Neural cell (in vitro differentiated cells): ENCODE measurements at regions not wholly inside any gene's neighbourhood (a gene's known extent, or its start where the extent isn't known, plus 50 kb on each side); places are given as distances from the start of the nearest gene placed in this dataset.

ENCODE experiments used
- H2AFZ ChIP-seq: fragments of 200-600, 300-800 bp; sonication (generic), shearing (Covaris generic); 2 replicates; pipeline ENCODE4 v1.6.0; 2014; ENCODE audit warnings: low read depth, mild to moderate bottlenecking, antibody characterized with exemption, low read length, moderate library complexity
- H3F3A ChIP-seq: fragments of 200-600 bp; shearing (Covaris generic); 2 replicates; pipeline ENCODE4 v1.6.1; 2016; ENCODE audit warnings: mild to moderate bottlenecking, moderate library complexity, mixed read lengths, antibody characterized with exemption, low read length; ENCODE audit not compliant: insufficient read depth, poor library complexity, severe bottlenecking
- H3K27ac ChIP-seq: fragments of 200-600, 300-800 bp; sonication (generic), shearing (Covaris generic); 2 replicates; pipeline ENCODE4 v1.5.1; 2014; ENCODE audit warnings: mild to moderate bottlenecking, low read length, moderate library complexity
- H3K27me3 ChIP-seq: fragments of 300-800, 200-600 bp; sonication (generic), shearing (Covaris generic); 2 replicates; pipeline ENCODE4 v1.6.0; 2014; ENCODE audit warnings: mild to moderate bottlenecking, low read depth, low read length, moderate library complexity; ENCODE audit not compliant: insufficient read depth
- H3K36me3 ChIP-seq: fragments of 300-800, 200-600 bp; sonication (generic), shearing (Covaris generic); 2 replicates; pipeline ENCODE4 v1.5.1; 2014; ENCODE audit warnings: mild to moderate bottlenecking, antibody characterized with exemption, low read length, moderate library complexity; ENCODE audit not compliant: insufficient read depth
- H3K4me2 ChIP-seq: fragments of 300-800, 200-600 bp; sonication (generic), shearing (Covaris generic); 2 replicates; pipeline ENCODE4 v1.6.0; 2014; ENCODE audit warnings: mild to moderate bottlenecking, low read length
- H3K4me3 ChIP-seq: fragments of 300-800, 200-600 bp; sonication (generic), shearing (Covaris generic); 2 replicates; pipeline ENCODE4 v1.5.1; 2014; ENCODE audit warnings: mild to moderate bottlenecking, low read length, moderate library complexity
- H3K79me2 ChIP-seq: fragments of 200-600 bp; shearing (Covaris generic); replicated peaks from 2 replicates; pipeline ENCODE4 v1.6.0; 2014; ENCODE audit warnings: mild to moderate bottlenecking, low read length, moderate library complexity; ENCODE audit not compliant: insufficient read depth
- H3K9ac ChIP-seq: fragments of 300-800, 200-600 bp; sonication (generic), shearing (Covaris generic); 2 replicates; pipeline ENCODE4 v1.6.1; 2016; ENCODE audit warnings: mild to moderate bottlenecking, low read length, mixed read lengths
- H3K9me2 ChIP-seq: fragments of 200-600 bp; shearing (Covaris generic); 2 replicates; pipeline ENCODE4 v1.6.1; 2016; ENCODE audit warnings: mild to moderate bottlenecking, low read length, mixed read lengths; ENCODE audit not compliant: insufficient read depth
- H3K9me3 ChIP-seq: fragments of 200-600, 300-800 bp; sonication (generic), shearing (Covaris generic); 2 replicates; pipeline ENCODE4 v1.6.1; 2016; ENCODE audit warnings: mild to moderate bottlenecking, mixed run types, low read length, moderate library complexity, mixed read lengths
- H4K20me1 ChIP-seq: fragments of 200-600 bp; shearing (Covaris generic); 2 replicates; pipeline ENCODE4 v1.6.1; 2016; ENCODE audit warnings: mild to moderate bottlenecking, mixed run types; ENCODE audit not compliant: insufficient read depth
- CTCF ChIP-seq: fragments of 450-650 bp; IDR thresholded peaks from 2 replicates; pipeline ENCODE4 v1.5.1; 2014; ENCODE audit warnings: antibody characterized with exemption, mild to moderate bottlenecking, moderate library complexity; ENCODE audit not compliant: poor library complexity, severe bottlenecking
- EP300 ChIP-seq: fragments of 450-650 bp; conservative IDR thresholded peaks from 2 replicates; pipeline ENCODE4 v1.6.1; 2014; ENCODE audit warnings: antibody characterized with exemption, mild to moderate bottlenecking, moderate library complexity; ENCODE audit not compliant: poor library complexity, severe bottlenecking
- EZH2 ChIP-seq: fragments of 200-600, 300-800 bp; shearing (Covaris generic), sonication (generic); IDR thresholded peaks from 2 replicates; pipeline ENCODE4 v1.6.1; 2014; ENCODE audit warnings: antibody characterized with exemption, low read length, borderline replicate concordance, mild to moderate bottlenecking; ENCODE audit not compliant: insufficient read depth, poor library complexity, severe bottlenecking
- MXI1 ChIP-seq: fragments of 450-650 bp; conservative IDR thresholded peaks from 2 replicates; pipeline ENCODE4 v1.6.1; 2014; ENCODE audit warnings: antibody characterized with exemption, mild to moderate bottlenecking; ENCODE audit not compliant: poor library complexity, severe bottlenecking
- POLR2AphosphoS5 ChIP-seq: IDR thresholded peaks from 2 replicates; pipeline ENCODE4 v1.6.1; 2012
- RAD21 ChIP-seq: fragments of 450-650 bp; conservative IDR thresholded peaks from 2 replicates; pipeline ENCODE4 v1.6.1; 2014; ENCODE audit warnings: antibody characterized with exemption, mild to moderate bottlenecking, moderate library complexity
- REST ChIP-seq: IDR thresholded peaks from 2 replicates; pipeline ENCODE4 v1.6.1; 2012; ENCODE audit warnings: borderline replicate concordance
- SMC3 ChIP-seq: fragments of 450-650 bp; conservative IDR thresholded peaks from 2 replicates; pipeline ENCODE4 v1.6.1; 2014; ENCODE audit warnings: antibody characterized with exemption, mild to moderate bottlenecking, moderate library complexity; ENCODE audit not compliant: poor library complexity
- TAF1 ChIP-seq: IDR thresholded peaks from 2 replicates; pipeline ENCODE4 v1.6.1; 2012; ENCODE audit warnings: low read depth

GRCh38 chr6:77150736-77151135 lies 312.6 kb downstream of the HTR1B start:
- Histone ChIP-seq H3F3A (no peaks in the 10 kb centered on the region), H3K9ac (no peak overlapping the region), H3K27ac (no peak overlapping the region), H3K4me3 (no peak overlapping the region), H4K20me1 (no peaks in the 10 kb centered on the region), H3K4me2 (no peak overlapping the region), H3K79me2 (no peaks in the 10 kb centered on the region), H3K36me3 (no peaks in the 10 kb centered on the region), H2AFZ (no peak overlapping the region), H3K27me3 (no peaks in the 10 kb centered on the region), H3K9me3 (no peaks in the 10 kb centered on the region), H3K9me2 (no peaks in the 10 kb centered on the region)
- TF ChIP-seq EZH2 (no peak), EP300 (no peak)

GRCh38 chr6:77145244-77145643 lies 318.0 kb downstream of the HTR1B start:
- TF ChIP-seq POLR2AphosphoS5, result no peak
- TF ChIP-seq RAD21, result no peak
- TF ChIP-seq EP300, result no peak
- no peak for TF ChIP-seq CTCF
- no peak for TF ChIP-seq REST
- no peak for TF ChIP-seq EZH2
- no peak for TF ChIP-seq MXI1
- TF ChIP-seq SMC3, result no peak
- no peak for TF ChIP-seq TAF1
- Histone ChIP-seq H3K27ac (no peak overlapping the region), H3K9me3 (no peaks in the 10 kb centered on the region), H3K9me2 (no peaks in the 10 kb centered on the region), H3K36me3 (no peaks in the 10 kb centered on the region), H3K4me2 (no peak overlapping the region), H2AFZ (no peak overlapping the region), H3K9ac (no peak overlapping the region), H3K79me2 (no peaks in the 10 kb centered on the region), H3F3A (no peaks in the 10 kb centered on the region), H3K4me3 (no peak overlapping the region), H3K27me3 (no peaks in the 10 kb centered on the region), H4K20me1 (no peaks in the 10 kb centered on the region)
